ENCODE measurements at regions not wholly inside any gene's neighbourhood (a gene's known extent, or its start where the extent isn't known, plus 50 kb on each side); places are given as distances from the start of the nearest gene placed in this dataset.

GRCh38 chr4:152106113-152106763 is 345.4 kb upstream of the GATB start:
- FAIRE-seq (no peak), DNase-seq (ENCODE audit: insufficient read length, low spot score) (no peak)
- TF ChIP-seq TAF1 (IDR thresholded peaks at IDR 0.05; ENCODE audit: low read depth, low read length): no peak
- no peak for TF ChIP-seq POU2F2 (IDR thresholded peaks at IDR 0.05; ENCODE audit: low read depth, low read length)
- TF ChIP-seq PAX5 (IDR thresholded peaks at IDR 0.05; ENCODE audit: insufficient read depth, low read length, severe bottlenecking): no peak
- no peak for TF ChIP-seq POLR2A (IDR thresholded peaks at IDR 0.05; ENCODE audit: low read depth, low read length)
- TF ChIP-seq POLR2AphosphoS5 (IDR thresholded peaks at IDR 0.05; ENCODE audit: low read depth, low read length): no peak
- no peak for TF ChIP-seq SPI1 (IDR thresholded peaks at IDR 0.05; ENCODE audit: low read depth, low read length)

GRCh38 chr4:152104901-152105357 is 344.1 kb upstream of the GATB start:
- TF ChIP-seq POU2F2 (IDR thresholded peaks at IDR 0.05; ENCODE audit: low read depth, low read length) (no peak), TAF1 (IDR thresholded peaks at IDR 0.05; ENCODE audit: low read depth, low read length) (no peak), SPI1 (IDR thresholded peaks at IDR 0.05; ENCODE audit: low read depth, low read length) (no peak), POLR2A (IDR thresholded peaks at IDR 0.05; ENCODE audit: low read depth, low read length) (no peak), PAX5 (IDR thresholded peaks at IDR 0.05; ENCODE audit: insufficient read depth, low read length, severe bottlenecking) (no peak), POLR2AphosphoS5 (IDR thresholded peaks at IDR 0.05; ENCODE audit: low read depth, low read length) (no peak)
- FAIRE-seq: no peak
- DNase-seq (ENCODE audit: insufficient read length, low spot score): no peak

GRCh38 chr4:152104356-152104755 is 343.5 kb upstream of the GATB start:
- FAIRE-seq: no peak
- TF ChIP-seq PAX5 (IDR thresholded peaks at IDR 0.05; ENCODE audit: insufficient read depth, low read length, severe bottlenecking) (no peak), SPI1 (IDR thresholded peaks at IDR 0.05; ENCODE audit: low read depth, low read length) (no peak), TAF1 (IDR thresholded peaks at IDR 0.05; ENCODE audit: low read depth, low read length) (no peak), POLR2AphosphoS5 (IDR thresholded peaks at IDR 0.05; ENCODE audit: low read depth, low read length) (no peak), POU2F2 (IDR thresholded peaks at IDR 0.05; ENCODE audit: low read depth, low read length) (no peak), POLR2A (IDR thresholded peaks at IDR 0.05; ENCODE audit: low read depth, low read length) (no peak)
- DNase-seq (ENCODE audit: insufficient read length, low spot score): no peak

GRCh38 chr4:152103181-152103901 is 342.5 kb upstream of the GATB start:
- DNase-seq (ENCODE audit: insufficient read length, low spot score) (no peak), FAIRE-seq (no peak)
- TF ChIP-seq SPI1 (IDR thresholded peaks at IDR 0.05; ENCODE audit: low read depth, low read length): peak; percentile 40; the same call in 1 of the 2 replicates
- no peak for TF ChIP-seq POU2F2 (IDR thresholded peaks at IDR 0.05; ENCODE audit: low read depth, low read length)

GRCh38 chr4:152102436-152103000 is 341.7 kb upstream of the GATB start:
- FAIRE-seq (no peak), DNase-seq (ENCODE audit: insufficient read length, low spot score) (no peak)

GRCh38 chr4:152101556-152102435 is 341.0 kb upstream of the GATB start:
- TF ChIP-seq PAX5 (IDR thresholded peaks at IDR 0.05; ENCODE audit: insufficient read depth, low read length, severe bottlenecking) (no peak), POLR2A (IDR thresholded peaks at IDR 0.05; ENCODE audit: low read depth, low read length) (no peak), TAF1 (IDR thresholded peaks at IDR 0.05; ENCODE audit: low read depth, low read length) (no peak), POU2F2 (IDR thresholded peaks at IDR 0.05; ENCODE audit: low read depth, low read length) (no peak), POLR2AphosphoS5 (IDR thresholded peaks at IDR 0.05; ENCODE audit: low read depth, low read length) (no peak), SPI1 (IDR thresholded peaks at IDR 0.05; ENCODE audit: low read depth, low read length) (no peak)
- FAIRE-seq (no peak), DNase-seq (ENCODE audit: insufficient read length, low spot score) (no peak)

More at GRCh38 chr4:152102436-152103000, 341.7 kb upstream of the GATB start:
- no peak for TF ChIP-seq PAX5 (IDR thresholded peaks at IDR 0.05; ENCODE audit: insufficient read depth, low read length, severe bottlenecking)

- FAIRE-seq (peak; percentile 95), DNase-seq (ENCODE audit: insufficient read length, low spot score) (peak; percentile 29)
- TF ChIP-seq POU2F2 (IDR thresholded peaks at IDR 0.05; ENCODE audit: low read depth, low read length): no peak
- TF ChIP-seq SPI1 (IDR thresholded peaks at IDR 0.05; ENCODE audit: low read depth, low read length): peak; percentile 63
- TF ChIP-seq PAX5 (IDR thresholded peaks at IDR 0.05; ENCODE audit: insufficient read depth, low read length, severe bottlenecking): no peak
- no peak for TF ChIP-seq TAF1 (IDR thresholded peaks at IDR 0.05; ENCODE audit: low read depth, low read length)
- no peak for TF ChIP-seq POLR2AphosphoS5 (IDR thresholded peaks at IDR 0.05; ENCODE audit: low read depth, low read length)
- no peak for TF ChIP-seq POLR2A (IDR thresholded peaks at IDR 0.05; ENCODE audit: low read depth, low read length)
Measured at GRCh38 chr4:152100379-152101201, 339.8 kb upstream of the GATB start.

- FAIRE-seq (no peak), DNase-seq (ENCODE audit: insufficient read length, low spot score) (no peak)
- TF ChIP-seq TAF1 (IDR thresholded peaks at IDR 0.05; ENCODE audit: low read depth, low read length) (no peak), PAX5 (IDR thresholded peaks at IDR 0.05; ENCODE audit: insufficient read depth, low read length, severe bottlenecking) (no peak), POLR2AphosphoS5 (IDR thresholded peaks at IDR 0.05; ENCODE audit: low read depth, low read length) (no peak), SPI1 (IDR thresholded peaks at IDR 0.05; ENCODE audit: low read depth, low read length) (no peak)
Measured at GRCh38 chr4:152099981-152100378, 339.2 kb upstream of the GATB start.

All from GM12891 (cell line).